ENCODE measurements at regions not wholly inside any gene's neighbourhood (a gene's known extent, or its start where the extent isn't known, plus 50 kb on each side); places are given as distances from the start of the nearest gene placed in this dataset.

DNA sequence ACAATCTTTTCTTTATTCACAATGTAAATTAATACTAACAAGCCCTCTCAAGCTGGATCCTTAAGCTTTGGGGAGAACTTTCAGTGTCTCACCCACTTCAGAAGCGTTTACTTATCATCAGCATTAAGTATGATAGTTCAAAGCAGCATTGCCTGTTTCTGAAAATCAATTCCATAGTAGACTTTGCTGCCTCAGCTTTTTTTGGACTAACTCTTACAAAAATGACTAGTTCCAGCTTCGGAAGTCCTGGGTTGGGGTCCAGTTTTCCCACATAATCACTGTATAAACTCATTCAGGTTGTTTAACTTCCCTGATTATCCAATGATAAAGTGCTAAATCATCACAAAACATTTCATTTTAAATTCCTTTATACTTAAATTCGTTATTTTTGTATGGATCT lies 114.4 kb downstream of the NR2F2 start:
- no peaks in the 10 kb centered on the region for H3K9me3 ChIP-seq (ENCODE audit: control insufficient read depth, insufficient read depth, low read depth, low read length)
- ChIA-PET CTCF (interaction anchor here (0.6 to 0.9 kb wide), 2 partner anchors 118 to 600 kb away, joined by 3 to 7 read pairs; no protein-coding TSS in a partner anchor), POLR2A (interaction anchor here (0.7 kb wide), 1 partner anchor 1972 kb away, joined by 3 read pairs; no protein-coding TSS in a partner anchor)
- no peak for TF ChIP-seq ZNF114 (tag by site-specific recombination; IDR thresholded peaks at IDR 0.05)
- TF ChIP-seq ZNF473 (tag by site-specific recombination; IDR thresholded peaks at IDR 0.05) = no peak
- no peak for TF ChIP-seq ZNF561 (tag by site-specific recombination; IDR thresholded peaks at IDR 0.05; ENCODE audit: borderline replicate concordance)
- no peak for TF ChIP-seq ZNF274 (IDR thresholded peaks at IDR 0.05; ENCODE audit: low read length)
- no peak for TF ChIP-seq ZNF274 (tag by site-specific recombination; IDR thresholded peaks at IDR 0.05; ENCODE audit: borderline replicate concordance)
- no peak for TF ChIP-seq ZNF776 (tag by site-specific recombination; IDR thresholded peaks at IDR 0.05; ENCODE audit: borderline replicate concordance)
- no peak for TF ChIP-seq ZNF155 (tag by site-specific recombination; IDR thresholded peaks at IDR 0.05)
- no peak for TF ChIP-seq GLIS2 (tag by site-specific recombination; IDR thresholded peaks at IDR 0.05)
- no peak for TF ChIP-seq ZNF423 (tag by site-specific recombination; IDR thresholded peaks at IDR 0.05)
- TF ChIP-seq, protein P1, sequence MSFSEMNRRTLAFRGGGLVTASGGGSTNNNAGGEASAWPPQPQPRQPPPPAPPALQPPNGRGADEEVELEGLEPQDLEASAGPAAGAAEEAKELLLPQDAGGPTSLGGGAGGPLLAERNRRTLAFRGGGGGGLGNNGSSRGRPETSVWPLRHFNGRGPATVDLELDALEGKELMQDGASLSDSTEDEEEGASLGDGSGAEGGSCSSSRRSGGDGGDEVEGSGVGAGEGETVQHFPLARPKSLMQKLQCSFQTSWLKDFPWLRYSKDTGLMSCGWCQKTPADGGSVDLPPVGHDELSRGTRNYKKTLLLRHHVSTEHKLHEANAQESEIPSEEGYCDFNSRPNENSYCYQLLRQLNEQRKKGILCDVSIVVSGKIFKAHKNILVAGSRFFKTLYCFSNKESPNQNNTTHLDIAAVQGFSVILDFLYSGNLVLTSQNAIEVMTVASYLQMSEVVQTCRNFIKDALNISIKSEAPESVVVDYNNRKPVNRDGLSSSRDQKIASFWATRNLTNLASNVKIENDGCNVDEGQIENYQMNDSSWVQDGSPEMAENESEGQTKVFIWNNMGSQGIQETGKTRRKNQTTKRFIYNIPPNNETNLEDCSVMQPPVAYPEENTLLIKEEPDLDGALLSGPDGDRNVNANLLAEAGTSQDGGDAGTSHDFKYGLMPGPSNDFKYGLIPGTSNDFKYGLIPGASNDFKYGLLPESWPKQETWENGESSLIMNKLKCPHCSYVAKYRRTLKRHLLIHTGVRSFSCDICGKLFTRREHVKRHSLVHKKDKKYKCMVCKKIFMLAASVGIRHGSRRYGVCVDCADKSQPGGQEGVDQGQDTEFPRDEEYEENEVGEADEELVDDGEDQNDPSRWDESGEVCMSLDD (tag by site-specific recombination; IDR thresholded peaks at IDR 0.05) = no peak
- TF ChIP-seq KLF10 (tag by site-specific recombination; IDR thresholded peaks at IDR 0.05) = no peak
- no peak for TF ChIP-seq ZNF514 (tag by site-specific recombination; IDR thresholded peaks at IDR 0.05)
- TF ChIP-seq ZNF24 (tag by site-specific recombination; IDR thresholded peaks at IDR 0.05) = no peak
- no peaks in the 10 kb centered on the region for H3K36me3 ChIP-seq (ENCODE audit: control insufficient read depth in 2 of 2, insufficient read depth in 1 of 2, low read length in 2 of 2)
- no peak overlapping the region for H3K4me3 ChIP-seq (ENCODE audit: low read depth, low read length)
- no peaks in the 10 kb centered on the region for H3K4me1 ChIP-seq (ENCODE audit: control insufficient read depth, insufficient read depth, low read length)
- H3K27ac ChIP-seq (ENCODE audit: extremely low read depth, low read depth, low read length) = no peak overlapping the region

- Histone ChIP-seq H3K4me1 (ENCODE audit: control insufficient read depth, insufficient read depth, low read length) (no peaks in the 10 kb centered on the region), H3K27ac (ENCODE audit: extremely low read depth, low read depth, low read length) (no peak overlapping the region), H3K36me3 (ENCODE audit: control insufficient read depth in 2 of 2, insufficient read depth in 1 of 2, low read length in 2 of 2) (no peaks in the 10 kb centered on the region), H3K4me3 (ENCODE audit: low read depth, low read length) (no peak overlapping the region), H3K9me3 (ENCODE audit: control insufficient read depth, insufficient read depth, low read depth, low read length) (no peaks in the 10 kb centered on the region)
- no peak for TF ChIP-seq ZNF548 (tag by site-specific recombination; IDR thresholded peaks at IDR 0.05)
- TF ChIP-seq PATZ1 (tag by site-specific recombination; IDR thresholded peaks at IDR 0.05) = no peak
- peak; percentile 59; the same call in 1 of the 2 replicates for TF ChIP-seq SCRT2 (tag by site-specific recombination; IDR thresholded peaks at IDR 0.05)
- peak; percentile 22; the same call in 1 of the 2 replicates for TF ChIP-seq SCRT1 (tag by site-specific recombination; IDR thresholded peaks at IDR 0.05; ENCODE audit: borderline replicate concordance)
- CTCF ChIA-PET = interaction anchor here (0.7 kb wide), 2 partner anchors 122 to 144 kb away, joined by 3 read pairs; no protein-coding TSS in a partner anchor
- POLR2A ChIA-PET = no interaction called here
Measured at GRCh38 chr15:96448923-96449322, 118.4 kb downstream of the NR2F2 start.

DNA sequence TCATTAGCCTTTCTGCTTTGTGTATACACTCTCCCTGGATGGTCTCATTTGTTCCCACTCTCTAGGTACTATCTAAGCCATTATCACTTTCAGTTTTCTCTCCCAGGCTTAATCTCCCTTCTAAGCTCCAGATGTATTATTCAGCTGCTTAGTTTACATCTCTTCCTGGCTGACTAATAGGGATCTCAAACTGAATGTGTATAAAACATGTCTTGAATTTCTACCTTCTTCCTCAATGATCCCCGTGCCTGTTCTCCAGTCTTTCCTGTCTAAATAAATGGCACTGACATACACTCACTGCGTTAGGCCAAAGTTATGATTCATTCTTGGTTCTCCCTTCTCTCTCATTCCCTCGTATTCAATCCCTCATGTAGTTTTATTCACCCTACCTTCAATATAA lies 127.3 kb downstream of the NR2F2 start:
- Histone ChIP-seq H3K4me1 (ENCODE audit: control insufficient read depth, insufficient read depth, low read length) (no peaks in the 10 kb centered on the region), H3K36me3 (ENCODE audit: control insufficient read depth in 2 of 2, insufficient read depth in 1 of 2, low read length in 2 of 2) (no peaks in the 10 kb centered on the region), H3K4me3 (ENCODE audit: low read depth, low read length) (no peak overlapping the region), H3K27ac (ENCODE audit: extremely low read depth, low read depth, low read length) (no peak overlapping the region), H3K9me3 (ENCODE audit: control insufficient read depth, insufficient read depth, low read depth, low read length) (no peaks in the 10 kb centered on the region)
- POLR2A ChIA-PET = no interaction called here
- CTCF ChIA-PET = no interaction called here
- no peak for TF ChIP-seq HOXC10 (CRISPR knock-in tag; IDR thresholded peaks at IDR 0.05)
- TF ChIP-seq ZNF514 (tag by site-specific recombination; IDR thresholded peaks at IDR 0.05) = no peak
- no peak for TF ChIP-seq ZNF148 (tag by site-specific recombination; IDR thresholded peaks at IDR 0.05; ENCODE audit: borderline replicate concordance)
- no peak for TF ChIP-seq ZNF174 (tag by site-specific recombination; IDR thresholded peaks at IDR 0.05)
- no peak for TF ChIP-seq ZEB2 (tag by site-specific recombination; IDR thresholded peaks at IDR 0.05)
- TF ChIP-seq, protein P2, sequence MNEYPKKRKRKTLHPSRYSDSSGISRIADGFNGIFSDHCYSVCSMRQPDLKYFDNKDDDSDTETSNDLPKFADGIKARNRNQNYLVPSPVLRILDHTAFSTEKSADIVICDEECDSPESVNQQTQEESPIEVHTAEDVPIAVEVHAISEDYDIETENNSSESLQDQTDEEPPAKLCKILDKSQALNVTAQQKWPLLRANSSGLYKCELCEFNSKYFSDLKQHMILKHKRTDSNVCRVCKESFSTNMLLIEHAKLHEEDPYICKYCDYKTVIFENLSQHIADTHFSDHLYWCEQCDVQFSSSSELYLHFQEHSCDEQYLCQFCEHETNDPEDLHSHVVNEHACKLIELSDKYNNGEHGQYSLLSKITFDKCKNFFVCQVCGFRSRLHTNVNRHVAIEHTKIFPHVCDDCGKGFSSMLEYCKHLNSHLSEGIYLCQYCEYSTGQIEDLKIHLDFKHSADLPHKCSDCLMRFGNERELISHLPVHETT (tag by site-specific recombination; IDR thresholded peaks at IDR 0.05) = no peak
- TF ChIP-seq TRIM28 (IDR thresholded peaks at IDR 0.05; ENCODE audit: borderline replicate concordance, low read length) = no peak

Measured in HEK293 (cell line).